HepG2 (cell line): ENCODE measurements at regions not wholly inside any gene's neighbourhood (a gene's known extent, or its start where the extent isn't known, plus 50 kb on each side); places are given as distances from the start of the nearest gene placed in this dataset.

Experiments used
- AHDC1 ChIP-seq: sonication (generic); formaldehyde crosslinking; IDR thresholded peaks from 2 replicates; pipeline ENCODE4 v1.5.1; 2020; ENCODE audit warnings: mild to moderate bottlenecking, missing genetic modification reagents, borderline replicate concordance
- ARID4A ChIP-seq: sonication (generic); formaldehyde crosslinking; IDR thresholded peaks from 2 replicates; pipeline ENCODE4 v1.5.0; 2020; ENCODE audit warnings: mild to moderate bottlenecking, missing genetic modification reagents, borderline replicate concordance
- CENPX ChIP-seq: sonication (generic); formaldehyde crosslinking; IDR thresholded peaks from 2 replicates; pipeline ENCODE4 v1.9.0; 2021; ENCODE audit warnings: mild to moderate bottlenecking, missing genetic modification reagents, moderate library complexity
- MED1 ChIP-seq: sonication (generic); formaldehyde crosslinking; IDR thresholded peaks from 2 replicates; pipeline ENCODE4 v1.4.0; 2020; ENCODE audit warnings: missing genetic modification reagents
- MXI1 ChIP-seq: IDR thresholded peaks from 3 replicates; pipeline ENCODE4 v1.6.1; 2012; ENCODE audit warnings: low read depth, low read length, inconsistent platforms, borderline replicate concordance
- NONO ChIP-seq, 2 experiments: fragments of 450-650 bp in 1 of 2; sonication (generic) in 1 of 2; formaldehyde crosslinking in 1 of 2; IDR thresholded peaks in 1 of 2; conservative IDR thresholded peaks in 1 of 2; 2 replicates each; pipeline versions ENCODE4 v1.6.1 to v1.8.0; 2017 to 2022; ENCODE audit warnings: mild to moderate bottlenecking in 1 of 2, missing genetic modification reagents in 1 of 2, moderate library complexity in 1 of 2
- RARA ChIP-seq: IDR thresholded peaks from 2 replicates; pipeline ENCODE4 v1.6.1; 2016; ENCODE audit warnings: missing genetic modification reagents, missing compliant biosample characterization
- SOX13 ChIP-seq, 3 experiments: fragments of 450-650 bp in 1 of 3; sonication (generic) in 1 of 3; formaldehyde crosslinking in 1 of 3; IDR thresholded peaks in 2 of 3; conservative IDR thresholded peaks in 1 of 3; 2 replicates each; pipeline versions ENCODE4 v1.5.0 to v1.6.1; 2016 to 2020; ENCODE audit warnings: antibody characterized with exemption in 1 of 3, mild to moderate bottlenecking in 1 of 3, missing compliant biosample characterization in 1 of 3, missing genetic modification reagents in 1 of 3, moderate library complexity in 1 of 3
- ZBTB26 ChIP-seq: IDR thresholded peaks from 2 replicates; pipeline ENCODE4 v1.6.1; 2016; ENCODE audit warnings: missing compliant biosample characterization, missing genetic modification reagents, borderline replicate concordance
- ZBTB43 ChIP-seq: sonication (generic); formaldehyde crosslinking; conservative IDR thresholded peaks from 2 replicates; pipeline ENCODE4 v1.4.0; 2020; ENCODE audit warnings: missing genetic modification reagents
- ZNF121 ChIP-seq: sonication (generic); formaldehyde crosslinking; IDR thresholded peaks from 2 replicates; pipeline ENCODE4 v1.5.0; 2020; ENCODE audit warnings: mild to moderate bottlenecking, missing genetic modification reagents
- ZNF292 ChIP-seq: sonication (generic); formaldehyde crosslinking; IDR thresholded peaks from 2 replicates; pipeline ENCODE4 v1.8.1; 2022; ENCODE audit warnings: mild to moderate bottlenecking, low read depth, missing genetic modification reagents, borderline replicate concordance
- ZNF788 ChIP-seq: sonication (generic); formaldehyde crosslinking; IDR thresholded peaks from 2 replicates; pipeline ENCODE4 v1.5.0; 2020; ENCODE audit warnings: mild to moderate bottlenecking, missing genetic modification reagents, borderline replicate concordance
- ZNF792 ChIP-seq: IDR thresholded peaks from 2 replicates; pipeline ENCODE4 v1.6.1; 2016

- TF ChIP-seq MXI1, result no peak
- peak; percentile 58 for TF ChIP-seq RARA (CRISPR knock-in tag)
- no peak; the same call in 1 of the 2 replicates for TF ChIP-seq ARID4A
- TF ChIP-seq CENPX (CRISPR knock-in tag), result no peak
- no peak for TF ChIP-seq ZBTB26
- TF ChIP-seq NONO (IDR thresholded peaks at IDR 0.05), result no peak
- peak; percentile 45; the same call in 1 of the 2 replicates for TF ChIP-seq NONO (CRISPR knock-in tag; conservative IDR thresholded peaks at IDR 0.05)
- no peak for TF ChIP-seq SOX13 (IDR thresholded peaks at IDR 0.05)
- peak in 1 of 2 experiments; percentile 18; a peak in 1 of 4 replicates for TF ChIP-seq SOX13 (CRISPR knock-in tag; conservative IDR thresholded peaks at IDR 0.05 in 1 of 2, IDR thresholded peaks at IDR 0.05 in 1 of 2)
- peak; percentile 66; the same call in 1 of the 2 replicates for TF ChIP-seq AHDC1 (CRISPR knock-in tag)
- 0 out of 2 replicates have a peak, but pooled peaks have one; percentile 35 for TF ChIP-seq ZNF121 (CRISPR knock-in tag)
- 0 out of 2 replicates have a peak, but pooled peaks have one; percentile 35 for TF ChIP-seq ZNF792 (CRISPR knock-in tag)
- no peak for TF ChIP-seq ZNF788 (CRISPR knock-in tag)
- peak; percentile 61; the same call in 1 of the 2 replicates for TF ChIP-seq ZNF292 (CRISPR knock-in tag)
- TF ChIP-seq ZBTB43 (CRISPR knock-in tag), result peak; percentile 93
- peak; percentile 59 for TF ChIP-seq MED1 (CRISPR knock-in tag)
Observed at GRCh38 chr13:26971990-26972887, 199.4 kb downstream of the USP12 start (continued).
